Glutamatergic neuron (in vitro differentiated cells): ENCODE measurements at regions not wholly inside any gene's neighbourhood (a gene's known extent, or its start where the extent isn't known, plus 50 kb on each side); places are given as distances from the start of the nearest gene placed in this dataset.

Experiments used
- DNase-seq: peaks from one replicate; pipeline ENCODE4 v3.0.0; 2022
- H3K27ac Mint-ChIP-seq: one replicate; pipeline ENCODE4 v1.8.0; 2020; ENCODE audit warnings: mild to moderate bottlenecking, mixed read lengths, inconsistent platforms; ENCODE audit not compliant: unreplicated experiment
- H3K27me3 Mint-ChIP-seq: one replicate; pipeline ENCODE4 v1.8.0; 2020; ENCODE audit warnings: mild to moderate bottlenecking, moderate library complexity, mixed read lengths, inconsistent platforms; ENCODE audit not compliant: unreplicated experiment
- H3K36me3 Mint-ChIP-seq: one replicate; pipeline ENCODE4 v1.8.0; 2020; ENCODE audit warnings: mild to moderate bottlenecking, mixed read lengths, inconsistent platforms; ENCODE audit not compliant: unreplicated experiment
- H3K4me1 Mint-ChIP-seq: one replicate; pipeline ENCODE4 v1.8.0; 2020; ENCODE audit warnings: mild to moderate bottlenecking, low read depth, mixed read lengths, inconsistent platforms; ENCODE audit not compliant: unreplicated experiment
- H3K4me3 Mint-ChIP-seq: one replicate; pipeline ENCODE4 v1.8.0; 2020; ENCODE audit warnings: mild to moderate bottlenecking, mixed read lengths, inconsistent platforms; ENCODE audit not compliant: unreplicated experiment
- H3K9me3 Mint-ChIP-seq: one replicate; pipeline ENCODE4 v1.8.0; 2020; ENCODE audit warnings: mild to moderate bottlenecking, moderate library complexity, mixed read lengths, inconsistent platforms; ENCODE audit not compliant: unreplicated experiment
- TF ChIP-seq, protein P1 (sequence below): fragments of 200-600 bp; sonication (generic); IDR thresholded peaks from one replicate; pipeline ENCODE4 v1.5.0; 2021; ENCODE audit not compliant: partially characterized antibody, unreplicated experiment

- Mint-ChIP-seq H3K4me1 (peaks cover 22% of the 10 kb centered on the region), H3K4me3 (no peak overlapping the region), H3K27me3 (no peaks in the 10 kb centered on the region), H3K9me3 (peaks cover 2% of the 10 kb centered on the region), H3K27ac (peak overlapping the region; percentile 63), H3K36me3 (peaks cover 14% of the 10 kb centered on the region)
- TF ChIP-seq, protein P1, sequence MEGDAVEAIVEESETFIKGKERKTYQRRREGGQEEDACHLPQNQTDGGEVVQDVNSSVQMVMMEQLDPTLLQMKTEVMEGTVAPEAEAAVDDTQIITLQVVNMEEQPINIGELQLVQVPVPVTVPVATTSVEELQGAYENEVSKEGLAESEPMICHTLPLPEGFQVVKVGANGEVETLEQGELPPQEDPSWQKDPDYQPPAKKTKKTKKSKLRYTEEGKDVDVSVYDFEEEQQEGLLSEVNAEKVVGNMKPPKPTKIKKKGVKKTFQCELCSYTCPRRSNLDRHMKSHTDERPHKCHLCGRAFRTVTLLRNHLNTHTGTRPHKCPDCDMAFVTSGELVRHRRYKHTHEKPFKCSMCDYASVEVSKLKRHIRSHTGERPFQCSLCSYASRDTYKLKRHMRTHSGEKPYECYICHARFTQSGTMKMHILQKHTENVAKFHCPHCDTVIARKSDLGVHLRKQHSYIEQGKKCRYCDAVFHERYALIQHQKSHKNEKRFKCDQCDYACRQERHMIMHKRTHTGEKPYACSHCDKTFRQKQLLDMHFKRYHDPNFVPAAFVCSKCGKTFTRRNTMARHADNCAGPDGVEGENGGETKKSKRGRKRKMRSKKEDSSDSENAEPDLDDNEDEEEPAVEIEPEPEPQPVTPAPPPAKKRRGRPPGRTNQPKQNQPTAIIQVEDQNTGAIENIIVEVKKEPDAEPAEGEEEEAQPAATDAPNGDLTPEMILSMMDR = no peak
- no peak for DNase-seq
These were observed 150.1 kb downstream of the NAA11 start for GRCh38 chr4:79175716-79176115.

- Mint-ChIP-seq H3K27me3 (no peaks in the 10 kb centered on the region), H3K36me3 (peaks cover 16% of the 10 kb centered on the region), H3K27ac (no peak overlapping the region)
These were observed 151.2 kb downstream of the NAA11 start for GRCh38 chr4:79174490-79175252.

DNA sequence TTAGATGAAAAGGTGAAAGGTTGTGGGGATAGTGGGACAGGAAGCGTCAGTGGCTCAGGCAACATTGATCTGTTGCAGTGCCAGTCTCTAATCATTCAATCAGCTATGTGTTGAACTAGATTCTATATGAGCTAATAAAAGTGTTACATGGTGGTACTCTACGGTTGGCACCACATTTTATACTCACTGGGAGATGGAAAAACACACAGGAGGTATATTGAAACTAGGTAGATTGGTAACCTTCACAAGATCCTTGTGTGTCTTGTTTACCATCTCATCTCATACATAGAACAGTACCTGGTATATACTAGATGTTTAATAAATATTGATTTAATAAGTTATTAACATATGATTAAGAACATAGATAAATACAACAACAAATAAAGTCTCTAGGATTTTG lies 152.7 kb downstream of the NAA11 start:
- Mint-ChIP-seq H3K27me3 (no peaks in the 10 kb centered on the region), H3K9me3 (peaks cover 4% of the 10 kb centered on the region), H3K36me3 (peaks cover 16% of the 10 kb centered on the region), H3K27ac (no peak overlapping the region), H3K4me3 (no peak overlapping the region), H3K4me1 (peaks cover 20% of the 10 kb centered on the region)
- DNase-seq = no peak
- TF ChIP-seq, protein P1 = no peak

More at GRCh38 chr4:79174490-79175252, 151.2 kb downstream of the NAA11 start:
- no peak for DNase-seq
- peaks cover 2% of the 10 kb centered on the region for H3K9me3 Mint-ChIP-seq
- TF ChIP-seq, protein P1 = no peak
- no peak overlapping the region for H3K4me3 Mint-ChIP-seq
- H3K4me1 Mint-ChIP-seq = peaks cover 22% of the 10 kb centered on the region

DNA sequence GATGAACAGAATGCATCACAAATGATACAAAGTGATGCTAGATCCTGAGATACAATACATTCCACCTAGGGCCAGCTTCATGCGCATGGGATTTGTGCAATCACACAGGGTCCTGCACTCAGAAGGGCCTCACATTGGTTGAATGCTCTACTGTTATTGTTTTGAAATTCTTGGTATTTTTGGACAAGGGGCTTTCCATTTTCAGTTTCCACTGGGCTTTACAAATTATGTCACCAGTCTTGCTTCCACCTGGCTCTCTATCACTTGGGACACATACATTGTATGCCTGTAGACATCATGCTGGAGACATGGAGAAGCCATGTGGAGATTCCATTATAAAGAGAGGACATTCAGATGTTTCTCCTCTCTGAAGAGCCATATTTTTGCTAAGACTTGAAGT lies 155.8 kb downstream of the NAA11 start:
- Mint-ChIP-seq H3K9me3 (peaks cover 6% of the 10 kb centered on the region), H3K4me3 (no peak overlapping the region), H3K4me1 (peaks cover 9% of the 10 kb centered on the region), H3K36me3 (peaks cover 20% of the 10 kb centered on the region), H3K27me3 (no peaks in the 10 kb centered on the region), H3K27ac (no peak overlapping the region)
- DNase-seq = no peak
- TF ChIP-seq, protein P1 = no peak

DNA sequence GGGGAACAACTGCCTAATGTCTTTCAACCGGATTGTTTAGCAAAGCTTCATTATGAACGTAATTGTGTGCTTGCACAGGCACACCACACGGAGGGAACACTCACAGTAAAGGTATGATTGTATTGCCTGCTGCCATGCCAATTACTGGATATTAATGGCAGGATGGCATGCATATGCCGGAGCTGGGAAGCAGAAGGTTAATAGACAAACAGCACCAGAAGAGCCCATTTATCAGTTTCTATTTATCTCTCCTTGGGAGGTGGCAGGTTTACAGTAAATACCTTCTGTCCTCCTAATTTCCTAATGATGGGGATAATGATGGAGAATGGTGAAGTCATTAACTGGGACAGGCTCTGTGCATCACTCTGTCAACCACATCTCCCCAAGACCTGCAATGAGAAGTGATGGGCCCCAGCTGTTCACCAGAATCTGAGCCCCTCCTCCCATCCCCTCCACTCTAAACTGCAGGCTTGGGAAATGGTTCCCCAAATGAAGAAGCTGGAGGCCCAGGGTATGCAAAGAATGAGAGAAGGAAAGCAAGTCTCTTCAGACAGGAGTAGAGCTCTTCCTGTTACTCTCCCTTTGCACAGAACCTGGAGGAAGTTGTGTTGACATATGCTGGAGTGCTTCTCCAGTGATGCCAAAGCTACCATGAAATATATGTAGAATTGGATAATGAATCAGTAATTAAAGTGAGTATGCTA lies 160.8 kb downstream of the NAA11 start:
- TF ChIP-seq, protein P1 = no peak
- H3K4me3 Mint-ChIP-seq = peak overlapping the region; percentile 73
- H3K4me1 Mint-ChIP-seq = peaks cover 30% of the 10 kb centered on the region
- H3K9me3 Mint-ChIP-seq = peaks cover 14% of the 10 kb centered on the region
- DNase-seq = peak; percentile 31
- H3K27ac Mint-ChIP-seq = peak overlapping the region; percentile 96
- peaks cover 15% of the 10 kb centered on the region for H3K36me3 Mint-ChIP-seq
- peaks cover 3% of the 10 kb centered on the region for H3K27me3 Mint-ChIP-seq
